Fibroblast of lung (primary cell): ENCODE measurements at regions not wholly inside any gene's neighbourhood (a gene's known extent, or its start where the extent isn't known, plus 50 kb on each side); places are given as distances from the start of the nearest gene placed in this dataset.
"Not testable (repeated sequence)": the region's sequence is repeated elsewhere in the genome, so short reads cannot be mapped to it uniquely, and the experiment has no call there.

Experiments
- DNase-seq, 2 donors: peaks; one replicate each; pipeline versions ENCODE4 v3.0.0 to v3.0.0-alpha.2; 2010; ENCODE audit warnings: low read depth in 2 of 2
- H2AFZ ChIP-seq: 2 replicates; pipeline ENCODE4 v1.5.1; 2012; ENCODE audit warnings: low read length, control low read depth, inconsistent platforms
- H3K27ac ChIP-seq: 2 replicates; pipeline ENCODE4 v1.5.1; 2011; ENCODE audit warnings: low read length, control low read depth; ENCODE audit not compliant: insufficient read depth
- H3K27me3 ChIP-seq: 2 replicates; pipeline ENCODE4 v1.5.1; 2011; ENCODE audit warnings: mild to moderate bottlenecking, low read length; ENCODE audit not compliant: control insufficient read depth, insufficient read depth
- H3K36me3 ChIP-seq: 2 replicates; pipeline ENCODE4 v1.5.1; 2011; ENCODE audit warnings: low read length; ENCODE audit not compliant: control insufficient read depth, insufficient read depth
- H3K4me1 ChIP-seq: 2 replicates; pipeline ENCODE4 v1.5.1; 2011; ENCODE audit warnings: low read length; ENCODE audit not compliant: control insufficient read depth, insufficient read depth; ENCODE audit errors: extremely low read depth
- H3K4me2 ChIP-seq: 2 replicates; pipeline ENCODE4 v1.5.1; 2011; ENCODE audit warnings: low read length, control low read depth; ENCODE audit not compliant: insufficient read depth; ENCODE audit errors: extremely low read depth
- H3K4me3 ChIP-seq, 4 experiments: fragments of 200-600 bp in 1 of 4; sonication (generic) in 1 of 4; replicated peaks in 1 of 4; 2 replicates each; pipeline ENCODE4 v1.5.1; 2011 to 2016; ENCODE audit warnings: low read length in 4 of 4, low read depth in 3 of 4, mild to moderate bottlenecking in 3 of 4, control low read depth in 2 of 4, inconsistent platforms in 1 of 4, mixed read lengths in 1 of 4; ENCODE audit not compliant: insufficient read depth in 1 of 4; ENCODE audit errors: control extremely low read depth in 1 of 4
- H3K79me2 ChIP-seq: 2 replicates; pipeline ENCODE4 v1.5.1; 2012; ENCODE audit warnings: mild to moderate bottlenecking, low read length, inconsistent platforms; ENCODE audit not compliant: control insufficient read depth, insufficient read depth
- H3K9ac ChIP-seq: 2 replicates; pipeline ENCODE4 v1.5.1; 2011; ENCODE audit warnings: mild to moderate bottlenecking, low read length, control low read depth; ENCODE audit not compliant: insufficient read depth
- H3K9me3 ChIP-seq: 2 replicates; pipeline ENCODE4 v1.5.1; 2012; ENCODE audit warnings: low read depth, low read length; ENCODE audit not compliant: control insufficient read depth, insufficient read depth
- H4K20me1 ChIP-seq: 2 replicates; pipeline ENCODE4 v1.5.1; 2011; ENCODE audit warnings: low read length; ENCODE audit not compliant: control insufficient read depth, insufficient read depth; ENCODE audit errors: extremely low read depth
- CTCF ChIP-seq, 2 donors: IDR thresholded peaks in 1 of 2; conservative IDR thresholded peaks in 1 of 2; 1 replicate in 1 of 2; 2 replicates in 1 of 2; pipeline ENCODE4 v1.5.1; 2011 to 2012; ENCODE audit warnings: low read length in 2 of 2, control low read depth in 1 of 2, inconsistent platforms in 1 of 2, low read depth in 1 of 2, mild to moderate bottlenecking in 1 of 2
- EZH2 ChIP-seq: IDR thresholded peaks from 2 replicates; pipeline ENCODE4 v1.5.1; 2012; ENCODE audit warnings: low read length, control low read depth, mild to moderate bottlenecking; ENCODE audit errors: missing control alignments

- no peaks in the 10 kb centered on the region for H3K27me3 ChIP-seq
- no peaks in the 10 kb centered on the region for H4K20me1 ChIP-seq
- no peak overlapping the region for H3K4me3 ChIP-seq
- H3K4me2 ChIP-seq: no peak overlapping the region
- peak overlapping the region; percentile 55 for H2AFZ ChIP-seq
- H3K4me1 ChIP-seq: no peaks in the 10 kb centered on the region
- H3K9me3 ChIP-seq: no peaks in the 10 kb centered on the region
- no peaks in the 10 kb centered on the region for H3K79me2 ChIP-seq
- no peak for TF ChIP-seq CTCF (conservative IDR thresholded peaks at IDR 0.05 in 1 of 2, IDR thresholded peaks at IDR 0.05 in 1 of 2; ENCODE audit: low read depth in 1 of 2, low read length in 2 of 2)
- no peak for TF ChIP-seq EZH2
- no peak overlapping the region for H3K27ac ChIP-seq
- DNase-seq: peak in 1 of 2 donors; percentile 50
- H3K36me3 ChIP-seq: no peaks in the 10 kb centered on the region
- no peak overlapping the region for H3K9ac ChIP-seq
Measured at GRCh38 chr5:82538339-82539034, 260.3 kb upstream of the RPS23 start.

DNA sequence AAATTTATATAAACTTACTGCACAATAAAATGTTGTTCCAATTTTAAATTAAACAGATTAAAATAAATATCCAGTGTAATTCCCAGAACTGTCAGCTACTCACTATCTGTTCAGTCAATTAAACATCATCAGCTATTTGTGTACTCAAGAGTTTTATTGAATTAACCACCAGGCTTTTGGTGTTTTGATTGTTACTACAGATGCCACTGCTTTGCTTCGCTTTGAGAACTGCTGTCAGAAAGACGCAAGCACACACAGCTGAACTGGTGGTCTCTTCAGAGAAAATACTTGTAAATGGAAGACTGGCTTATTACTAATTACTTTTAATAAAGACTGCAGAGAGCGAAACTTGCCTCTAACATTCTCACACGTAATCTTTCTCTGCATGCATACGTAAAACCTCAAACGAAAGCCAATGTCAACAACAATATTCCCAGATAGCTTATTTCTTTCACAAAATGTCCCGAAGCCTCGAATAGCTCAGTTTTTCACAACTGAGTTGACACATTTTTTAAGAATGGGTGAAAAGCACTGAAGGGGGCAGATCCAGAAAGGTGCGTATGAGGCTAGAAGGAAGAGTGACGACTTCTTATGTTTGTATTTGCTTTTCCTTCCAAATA lies 259.6 kb upstream of the RPS23 start:
- H4K20me1 ChIP-seq: no peaks in the 10 kb centered on the region
- no peak overlapping the region for H2AFZ ChIP-seq
- DNase-seq: no peak
- H3K9me3 ChIP-seq: no peaks in the 10 kb centered on the region
- H3K9ac ChIP-seq: no peak overlapping the region
- no peak overlapping the region for H3K4me2 ChIP-seq
- H3K36me3 ChIP-seq: no peaks in the 10 kb centered on the region
- H3K4me1 ChIP-seq: no peaks in the 10 kb centered on the region
- TF ChIP-seq CTCF (conservative IDR thresholded peaks at IDR 0.05 in 1 of 2, IDR thresholded peaks at IDR 0.05 in 1 of 2; ENCODE audit: low read depth in 1 of 2, low read length in 2 of 2) (no peak), EZH2 (no peak)
- no peaks in the 10 kb centered on the region for H3K79me2 ChIP-seq
- H3K4me3 ChIP-seq: no peak overlapping the region
- H3K27me3 ChIP-seq: no peaks in the 10 kb centered on the region
- H3K27ac ChIP-seq: no peak overlapping the region

DNA sequence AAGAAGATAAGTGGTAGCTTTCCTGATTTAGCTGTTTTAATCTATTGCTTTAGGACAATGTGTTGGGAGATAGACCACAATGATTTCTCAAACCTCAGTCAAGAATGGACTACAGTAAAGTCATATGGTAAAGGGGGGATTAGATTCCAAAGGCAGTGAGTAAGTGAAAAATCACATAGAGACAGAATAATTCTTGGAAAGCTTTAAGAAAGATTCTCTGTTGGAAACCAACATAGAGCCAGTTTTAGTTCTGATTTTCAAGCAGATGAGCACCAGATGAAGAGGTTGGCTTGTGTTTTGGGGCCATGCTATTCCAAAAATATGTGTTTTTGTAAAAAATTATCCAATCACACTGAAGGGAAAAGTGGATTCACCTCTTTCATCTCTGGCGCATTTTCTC lies 256.8 kb upstream of the RPS23 start:
- Histone ChIP-seq H3K4me1 (no peaks in the 10 kb centered on the region), H3K79me2 (no peaks in the 10 kb centered on the region), H3K4me3 (no peak overlapping the region), H3K36me3 (no peaks in the 10 kb centered on the region), H3K9me3 (no peaks in the 10 kb centered on the region), H2AFZ (no peak overlapping the region), H3K4me2 (no peak overlapping the region), H3K9ac (no peak overlapping the region), H4K20me1 (no peaks in the 10 kb centered on the region), H3K27ac (no peak overlapping the region), H3K27me3 (no peaks in the 10 kb centered on the region)
- peak in 1 of 2 donors; percentile 55 for DNase-seq
- TF ChIP-seq CTCF (conservative IDR thresholded peaks at IDR 0.05 in 1 of 2, IDR thresholded peaks at IDR 0.05 in 1 of 2; ENCODE audit: low read depth in 1 of 2, low read length in 2 of 2) (no peak), EZH2 (no peak)

GRCh38 chr5:82532075-82532474 lies 253.9 kb upstream of the RPS23 start:
- not testable (repeated sequence) for H3K4me1 ChIP-seq, H3K27ac ChIP-seq, H3K4me2 ChIP-seq, DNase-seq, H3K9ac ChIP-seq, H3K79me2 ChIP-seq, H3K9me3 ChIP-seq, H3K4me3 ChIP-seq, H3K27me3 ChIP-seq, H3K36me3 ChIP-seq, H4K20me1 ChIP-seq, H2AFZ ChIP-seq
